GM21786 (cell line): ENCODE measurements at regions not wholly inside any gene's neighbourhood (a gene's known extent, or its start where the extent isn't known, plus 50 kb on each side); places are given as distances from the start of the nearest gene placed in this dataset.

Experiments
- ATAC-seq: cut with Tn5 transposase; IDR thresholded peaks from one replicate; pipeline ENCODE4 v1.9.1; 2021; ENCODE audit not compliant: unreplicated experiment

- ATAC-seq = no peak
Measured at GRCh38 chr3:83092521-83093221, 1331.2 kb upstream of the GBE1 start.

GRCh38 chr3:83076041-83076440 lies 1314.6 kb upstream of the GBE1 start:
- ATAC-seq = no peak

GRCh38 chr3:83074485-83074884 lies 1313.0 kb upstream of the GBE1 start:
- ATAC-seq = no peak

GRCh38 chr3:83065851-83066460 lies 1304.5 kb upstream of the GBE1 start:
- no peak for ATAC-seq

- no peak for ATAC-seq
Measured at GRCh38 chr3:83063446-83063845, 1302.0 kb upstream of the GBE1 start.

- ATAC-seq = no peak
Measured at GRCh38 chr3:83048556-83048955, 1287.1 kb upstream of the GBE1 start.

- ATAC-seq = no peak
Measured at GRCh38 chr3:83039422-83039821, 1278.0 kb upstream of the GBE1 start.

- no peak for ATAC-seq
Measured at GRCh38 chr3:83035704-83036010, 1274.2 kb upstream of the GBE1 start.

GRCh38 chr3:83034806-83035703 lies 1273.6 kb upstream of the GBE1 start:
- no peak for ATAC-seq

- no peak for ATAC-seq
Measured at GRCh38 chr3:83033133-83033532, 1271.7 kb upstream of the GBE1 start.

- no peak for ATAC-seq
Measured at GRCh38 chr3:83023086-83023485, 1261.6 kb upstream of the GBE1 start.

GRCh38 chr3:83011481-83011880 lies 1250.0 kb upstream of the GBE1 start:
- ATAC-seq = no peak

- no peak for ATAC-seq
Measured at GRCh38 chr3:83003917-83004316, 1242.5 kb upstream of the GBE1 start.

- no peak for ATAC-seq
Measured at GRCh38 chr3:83002869-83003445, 1241.5 kb upstream of the GBE1 start.

- ATAC-seq = no peak
Measured at GRCh38 chr3:82999777-83000176, 1238.3 kb upstream of the GBE1 start.

- ATAC-seq = no peak
Measured at GRCh38 chr3:82978368-82978767, 1216.9 kb upstream of the GBE1 start.

GRCh38 chr3:82977871-82978270 lies 1216.4 kb upstream of the GBE1 start:
- no peak for ATAC-seq

- ATAC-seq = no peak
Measured at GRCh38 chr3:82973791-82974190, 1212.3 kb upstream of the GBE1 start.

- no peak for ATAC-seq
Measured at GRCh38 chr3:82960379-82960778, 1198.9 kb upstream of the GBE1 start.

- ATAC-seq = no peak
Measured at GRCh38 chr3:82957696-82958095, 1196.3 kb upstream of the GBE1 start.

- ATAC-seq = no peak
Measured at GRCh38 chr3:82957079-82957478, 1195.6 kb upstream of the GBE1 start.

- ATAC-seq = no peak
Measured at GRCh38 chr3:82954486-82954885, 1193.0 kb upstream of the GBE1 start.
